HepG2 (cell line): ENCODE measurements at regions not wholly inside any gene's neighbourhood (a gene's known extent, or its start where the extent isn't known, plus 50 kb on each side); places are given as distances from the start of the nearest gene placed in this dataset.

Source experiments
- ATAC-seq: fragments of 200-7000 bp; cut with Tn5 transposase; 3 replicates; pipeline ENCODE4 v1.9.1; 2020; ENCODE audit warnings: mild to moderate bottlenecking, moderate library complexity
- BruUV-seq: library from RNA; stranded (reverse); fragments of 400-500 nt; replicated peaks from 2 replicates; lab custom pipeline; 2021; lab: Mats Ljungman, UMichigan
- CTCF ChIA-PET: fragments of 300-600 bp; formaldehyde crosslinking; extraction: SDS; loops from one replicate; lab custom pipeline; 2021; ENCODE audit warnings: low total read pairs, inconsistent platforms, low intra/inter-chr PET ratio; lab: Yijun Ruan, JAX
- POLR2A ChIA-PET: fragments of 350-600 bp; sonication (Branson Sonifier 250); formaldehyde crosslinking; loops from one replicate; lab custom pipeline; 2020; ENCODE audit warnings: antibody characterized with exemption, inconsistent platforms; lab: Yijun Ruan, JAX
- DNase-seq: peaks from one replicate; pipeline ENCODE4 v3.0.0-alpha.2; 2015; ENCODE audit warnings: low spot score
- FAIRE-seq: peaks from 3 replicates; lab custom pipeline; 2011; peaks lifted over from hg19 to GRCh38; lab: Jason Lieb, UNC
- H2AFZ ChIP-seq: one replicate; pipeline ENCODE4 v1.6.1; 2011; ENCODE audit warnings: low read length, inconsistent platforms
- H3K27ac ChIP-seq: fragments of 300-600 bp; 3 replicates; pipeline ENCODE4 v1.8.0; 2011; ENCODE audit warnings: mixed run types, mild to moderate bottlenecking, mixed read lengths, low read length, inconsistent platforms; ENCODE audit not compliant: insufficient read depth; ENCODE audit errors: extremely low read length
- H3K27me3 ChIP-seq, 2 experiments: fragments of 200-600 bp in 1 of 2; 2 replicates in 1 of 2; 3 replicates in 1 of 2; pipeline versions ENCODE4 v1.6.0 to v1.8.0; 2011; ENCODE audit warnings: low read length in 2 of 2, mild to moderate bottlenecking in 2 of 2, moderate library complexity in 2 of 2, inconsistent platforms in 1 of 2; ENCODE audit not compliant: insufficient read depth in 2 of 2, control insufficient read depth in 1 of 2
- H3K36me3 ChIP-seq, 2 experiments: fragments of 200-600 bp in 1 of 2; replicated peaks in 1 of 2; 2 replicates in 1 of 2; 3 replicates in 1 of 2; pipeline versions ENCODE4 v1.5.1 to v1.8.0; 2011; ENCODE audit warnings: low read length in 2 of 2, inconsistent platforms in 1 of 2; ENCODE audit not compliant: insufficient read depth in 2 of 2, control insufficient read depth in 1 of 2
- H3K4me1 ChIP-seq: 2 replicates; pipeline ENCODE4 v1.5.1; 2012; ENCODE audit warnings: low read length, inconsistent platforms; ENCODE audit not compliant: insufficient read depth
- H3K4me2 ChIP-seq: 2 replicates; pipeline ENCODE4 v1.6.0; 2011; ENCODE audit warnings: low read depth, low read length, inconsistent platforms
- H3K4me3 ChIP-seq, 3 experiments: fragments of 200-600 bp in 1 of 3; sonication (generic), shearing (Covaris generic) in 1 of 3; replicated peaks in 1 of 3; 2 replicates each; pipeline ENCODE4 v1.5.1; 2011 to 2016; ENCODE audit warnings: low read length in 3 of 3, inconsistent platforms in 2 of 3, low read depth in 2 of 3, mild to moderate bottlenecking in 2 of 3, control low read depth in 1 of 3, mixed read lengths in 1 of 3; ENCODE audit not compliant: insufficient read depth in 1 of 3
- H3K79me2 ChIP-seq: one replicate; pipeline ENCODE4 v1.6.1; 2011; ENCODE audit warnings: low read length, inconsistent platforms; ENCODE audit not compliant: insufficient read depth
- H3K9ac ChIP-seq: 2 replicates; pipeline ENCODE4 v1.6.0; 2011; ENCODE audit warnings: mild to moderate bottlenecking, low read depth, low read length, inconsistent platforms; ENCODE audit not compliant: insufficient read depth
- H3K9me3 ChIP-seq: 2 replicates; pipeline ENCODE4 v1.5.1; 2012; ENCODE audit warnings: mild to moderate bottlenecking, low read length
- H4K20me1 ChIP-seq: 2 replicates; pipeline ENCODE4 v1.6.0; 2011; ENCODE audit warnings: inconsistent platforms, mild to moderate bottlenecking, low read length, moderate library complexity; ENCODE audit not compliant: insufficient read depth
- CAMTA2 ChIP-seq: sonication (generic); formaldehyde crosslinking; IDR thresholded peaks from 2 replicates; pipeline ENCODE4 v1.4.0; 2020; ENCODE audit warnings: mild to moderate bottlenecking, missing genetic modification reagents, borderline replicate concordance
- IKZF4 ChIP-seq: sonication (generic); formaldehyde crosslinking; IDR thresholded peaks from 2 replicates; pipeline ENCODE4 v1.5.1; 2020; ENCODE audit warnings: borderline replicate concordance, mild to moderate bottlenecking, low read depth, missing genetic modification reagents; ENCODE audit errors: not compliant biosample characterization
- KDM6A ChIP-seq: IDR thresholded peaks from 2 replicates; pipeline ENCODE4 v1.6.1; 2016; ENCODE audit warnings: low read depth
- ZNF883 ChIP-seq: sonication (generic); formaldehyde crosslinking; IDR thresholded peaks from 2 replicates; pipeline ENCODE4 v1.5.1; 2020; ENCODE audit warnings: mild to moderate bottlenecking, missing genetic modification reagents; ENCODE audit errors: not compliant biosample characterization
- WGBS: methylation state at CpG from one replicate; pipeline ENCODE4 v1.1.6; 2017; ENCODE audit warnings: low lambda C conversion rate; 5-methylcytosine and 5-hydroxymethylcytosine counted together
- in situ Hi-C: cut with HindIII; loops from 2 replicates; pipeline ENCODE4 v1.10.0; 2017; ENCODE audit warnings: low pct_unique_long_range_greater_than_20kb; ENCODE audit not compliant: extremely low pct_ligation_motif_present
- intact Hi-C: fragments of 100-400 bp; cut with micrococcal nuclease; formaldehyde crosslinking; loops from one replicate; pipeline ENCODE4 v1.10.0; 2022; ENCODE audit not compliant: unreplicated experiment

GRCh38 chr14:53710615-53711014 is 246.0 kb downstream of the BMP4 start:
- Histone ChIP-seq H3K4me1 (peaks cover 18% of the 10 kb centered on the region), H3K4me3 (no peak overlapping the region), H3K79me2 (no peaks in the 10 kb centered on the region), H3K27me3 (no peaks in the 10 kb centered on the region), H2AFZ (no peak overlapping the region), H3K36me3 (no peaks in the 10 kb centered on the region), H3K4me2 (no peak overlapping the region), H3K9ac (no peak overlapping the region), H3K9me3 (no peaks in the 10 kb centered on the region), H3K27ac (no peak overlapping the region), H4K20me1 (no peaks in the 10 kb centered on the region)
- TF ChIP-seq ZNF883 (no peak), IKZF4 (CRISPR knock-in tag) (no peak)
- 79% methylated on average over 4 of the region's 4 CpGs for WGBS
- FAIRE-seq (no peak), ATAC-seq (no peak), DNase-seq (no peak)
- ChIA-PET POLR2A (no interaction called here), CTCF (no interaction called here)
- in situ Hi-C loops (no loop called here), intact Hi-C loops (no loop called here)
- BruUV-seq = no TSS peak

GRCh38 chr14:53709381-53709780 is 247.2 kb downstream of the BMP4 start:
- Histone ChIP-seq H3K4me2 (no peak overlapping the region), H3K27me3 (no peaks in the 10 kb centered on the region), H2AFZ (no peak overlapping the region), H3K4me3 (no peak overlapping the region), H3K79me2 (no peaks in the 10 kb centered on the region), H4K20me1 (no peaks in the 10 kb centered on the region), H3K9me3 (no peaks in the 10 kb centered on the region), H3K4me1 (peaks cover 6% of the 10 kb centered on the region; the same call in 1 of the 2 replicates)
- FAIRE-seq (no peak), ATAC-seq (no peak)
- WGBS = 94% methylated on average over 3 of the region's 3 CpGs
- POLR2A ChIA-PET = no interaction called here
- BruUV-seq = no TSS peak
- in situ Hi-C loops = no loop called here
- TF ChIP-seq CAMTA2 (no peak), KDM6A (CRISPR knock-in tag) (no peak)
- TF ChIP-seq, all 625 proteins: peak for 0
- Histone ChIP-seq H3K9ac (no peak overlapping the region), H3K27ac (no peak overlapping the region), H3K36me3 (no peaks in the 10 kb centered on the region)
- intact Hi-C loops = no loop called here
- CTCF ChIA-PET = no interaction called here
- no peak for DNase-seq
